HepG2 (cell line): ENCODE measurements at regions not wholly inside any gene's neighbourhood (a gene's known extent, or its start where the extent isn't known, plus 50 kb on each side); places are given as distances from the start of the nearest gene placed in this dataset.

Source experiments
- BRF2 ChIP-seq: sonication (generic); formaldehyde crosslinking; IDR thresholded peaks from 2 replicates; pipeline ENCODE4 v1.8.1; 2022; ENCODE audit warnings: mild to moderate bottlenecking, missing genetic modification reagents
- FOXA1 ChIP-seq, 2 experiments: fragments of 450-650 bp in 1 of 2; sonication (generic) in 1 of 2; formaldehyde crosslinking in 1 of 2; IDR thresholded peaks; 2 replicates each; pipeline versions ENCODE4 v1.4.0 to v1.6.1; 2016 to 2020; ENCODE audit warnings: missing genetic modification reagents in 1 of 2
- FOXM1 ChIP-seq: sonication (generic); formaldehyde crosslinking; IDR thresholded peaks from 2 replicates; pipeline ENCODE4 v1.5.0; 2020; ENCODE audit warnings: missing genetic modification reagents
- HOXA7 ChIP-seq: sonication (generic); formaldehyde crosslinking; IDR thresholded peaks from 2 replicates; pipeline ENCODE4 v1.8.1; 2022; ENCODE audit warnings: mild to moderate bottlenecking, missing genetic modification reagents, moderate library complexity
- MAFK ChIP-seq, 2 experiments: IDR thresholded peaks in 1 of 2; conservative IDR thresholded peaks in 1 of 2; 2 replicates each; pipeline ENCODE4 v1.6.1; 2011; ENCODE audit warnings: improper control_type of control experiment in 2 of 2, low read length in 2 of 2
- PHF8 ChIP-seq: sonication (generic); formaldehyde crosslinking; IDR thresholded peaks from 2 replicates; pipeline ENCODE4 v1.5.0; 2020; ENCODE audit warnings: missing genetic modification reagents
- PTBP1 ChIP-seq: fragments of 200-400 bp; formaldehyde crosslinking; IDR thresholded peaks from 2 replicates; pipeline ENCODE4 v1.6.1; 2018; ENCODE audit warnings: low read length, low read depth; ENCODE audit not compliant: poor library complexity, severe bottlenecking
- SNRNP70 ChIP-seq: fragments of 200-400 bp; formaldehyde crosslinking; IDR thresholded peaks from 2 replicates; pipeline ENCODE4 v1.6.1; 2017; ENCODE audit warnings: mild to moderate bottlenecking, low read depth, low read length, moderate library complexity
- SRY ChIP-seq: sonication (generic); formaldehyde crosslinking; IDR thresholded peaks from 2 replicates; pipeline ENCODE4 v1.8.0; 2022; ENCODE audit warnings: mild to moderate bottlenecking, missing genetic modification reagents
- TBP ChIP-seq: sonication (generic); formaldehyde crosslinking; IDR thresholded peaks from 2 replicates; pipeline ENCODE4 v1.5.0; 2020; ENCODE audit warnings: missing genetic modification reagents
- ZNF589 ChIP-seq: sonication (generic); formaldehyde crosslinking; conservative IDR thresholded peaks from 2 replicates; pipeline ENCODE4 v1.8.0; 2022; ENCODE audit warnings: mild to moderate bottlenecking, moderate library complexity, missing genetic modification reagents
- TF ChIP-seq, protein P1 (sequence below): sonication (generic); formaldehyde crosslinking; IDR thresholded peaks from 2 replicates; pipeline ENCODE4 v1.9.0; 2021; ENCODE audit warnings: missing genetic modification reagents, borderline replicate concordance

GRCh38 chr17:72282439-72283029, 161.7 kb downstream of the SOX9 start:
- TF ChIP-seq BRF2 (CRISPR knock-in tag): no peak
- no peak for TF ChIP-seq FOXM1 (CRISPR knock-in tag)
- no peak for TF ChIP-seq PTBP1
- TF ChIP-seq HOXA7: no peak
- TF ChIP-seq ZNF589 (CRISPR knock-in tag): no peak
- TF ChIP-seq TBP (CRISPR knock-in tag): no peak
- no peak for TF ChIP-seq SNRNP70
- no peak for TF ChIP-seq MAFK (conservative IDR thresholded peaks at IDR 0.05 in 1 of 2, IDR thresholded peaks at IDR 0.05 in 1 of 2; ENCODE audit: low read length in 2 of 2)
- TF ChIP-seq SRY (CRISPR knock-in tag): no peak
- no peak for TF ChIP-seq PHF8 (CRISPR knock-in tag)
- TF ChIP-seq, protein P1, sequence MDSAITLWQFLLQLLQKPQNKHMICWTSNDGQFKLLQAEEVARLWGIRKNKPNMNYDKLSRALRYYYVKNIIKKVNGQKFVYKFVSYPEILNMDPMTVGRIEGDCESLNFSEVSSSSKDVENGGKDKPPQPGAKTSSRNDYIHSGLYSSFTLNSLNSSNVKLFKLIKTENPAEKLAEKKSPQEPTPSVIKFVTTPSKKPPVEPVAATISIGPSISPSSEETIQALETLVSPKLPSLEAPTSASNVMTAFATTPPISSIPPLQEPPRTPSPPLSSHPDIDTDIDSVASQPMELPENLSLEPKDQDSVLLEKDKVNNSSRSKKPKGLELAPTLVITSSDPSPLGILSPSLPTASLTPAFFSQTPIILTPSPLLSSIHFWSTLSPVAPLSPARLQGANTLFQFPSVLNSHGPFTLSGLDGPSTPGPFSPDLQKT (CRISPR knock-in tag): no peak
- TF ChIP-seq FOXA1 (IDR thresholded peaks at IDR 0.05): no peak
- TF ChIP-seq FOXA1 (CRISPR knock-in tag; IDR thresholded peaks at IDR 0.05): no peak
